Mesenchymal stem cell (in vitro differentiated cells and primary cell): ENCODE measurements at regions not wholly inside any gene's neighbourhood (a gene's known extent, or its start where the extent isn't known, plus 50 kb on each side); places are given as distances from the start of the nearest gene placed in this dataset.

ENCODE experiments used
- DNase-seq: peaks from one replicate; pipeline ENCODE4 v3.0.0-alpha.2; 2013
- H2AFZ ChIP-seq: one replicate; pipeline ENCODE4 v1.6.1; 2013; ENCODE audit warnings: low read depth, mild to moderate bottlenecking, control low read depth, inconsistent platforms, low read length, moderate library complexity
- H2AK5ac ChIP-seq: 2 replicates; pipeline ENCODE4 v1.6.1; 2013; ENCODE audit warnings: low read length, moderate library complexity, mild to moderate bottlenecking, inconsistent platforms; ENCODE audit not compliant: severe bottlenecking
- H2BK120ac ChIP-seq: one replicate; pipeline ENCODE4 v1.6.1; 2013; ENCODE audit warnings: low read depth, mild to moderate bottlenecking, inconsistent platforms, low read length, moderate library complexity
- H2BK12ac ChIP-seq, 2 experiments: one replicate each; pipeline ENCODE4 v1.6.1; 2013; ENCODE audit warnings: inconsistent platforms in 2 of 2, low read length in 2 of 2, mild to moderate bottlenecking in 2 of 2, moderate library complexity in 2 of 2, control low read depth in 1 of 2
- H2BK15ac ChIP-seq: one replicate; pipeline ENCODE4 v1.6.1; 2013; ENCODE audit warnings: mild to moderate bottlenecking, low read depth, inconsistent platforms; ENCODE audit not compliant: poor library complexity, severe bottlenecking
- H2BK5ac ChIP-seq: 2 replicates; pipeline ENCODE4 v1.6.1; 2013; ENCODE audit warnings: low read depth, mild to moderate bottlenecking, low read length, control low read depth, inconsistent platforms; ENCODE audit not compliant: poor library complexity, severe bottlenecking
- H3K14ac ChIP-seq, 2 experiments: one replicate each; pipeline ENCODE4 v1.6.1; 2013; ENCODE audit warnings: inconsistent platforms in 2 of 2, low read length in 2 of 2, control low read depth in 1 of 2, mild to moderate bottlenecking in 1 of 2, moderate library complexity in 1 of 2
- H3K18ac ChIP-seq, 2 experiments: one replicate each; pipeline ENCODE4 v1.6.1; 2013; ENCODE audit warnings: inconsistent platforms in 2 of 2, low read length in 2 of 2, control low read depth in 1 of 2, low read depth in 1 of 2, mild to moderate bottlenecking in 1 of 2
- H3K23ac ChIP-seq, 2 experiments: one replicate each; pipeline ENCODE4 v1.6.1; 2013; ENCODE audit warnings: inconsistent platforms in 2 of 2, low read length in 2 of 2, mild to moderate bottlenecking in 2 of 2, moderate library complexity in 2 of 2, control low read depth in 1 of 2
- H3K27ac ChIP-seq: 2 replicates; pipeline ENCODE4 v1.5.1; 2013; ENCODE audit warnings: mild to moderate bottlenecking, moderate library complexity, low read length, control low read depth, inconsistent platforms; ENCODE audit not compliant: poor library complexity, severe bottlenecking
- H3K27me3 ChIP-seq, 2 experiments: 2 replicates each; pipeline versions ENCODE4 v1.6.1 to v1.7.0; 2013; ENCODE audit warnings: low read length in 2 of 2, mild to moderate bottlenecking in 2 of 2, moderate library complexity in 2 of 2, control low read depth in 1 of 2, inconsistent platforms in 1 of 2; ENCODE audit not compliant: control insufficient read depth in 1 of 2, insufficient read depth in 1 of 2
- H3K36me3 ChIP-seq, 2 experiments: 2 replicates each; pipeline versions ENCODE4 v1.6.1 to v1.7.0; 2013; ENCODE audit warnings: low read length in 2 of 2, control low read depth in 1 of 2, inconsistent platforms in 1 of 2, low read depth in 1 of 2, mild to moderate bottlenecking in 1 of 2; ENCODE audit not compliant: insufficient read depth in 2 of 2, control insufficient read depth in 1 of 2
- H3K4ac ChIP-seq, 2 experiments: one replicate each; pipeline ENCODE4 v1.6.1; 2013; ENCODE audit warnings: inconsistent platforms in 2 of 2, low read length in 2 of 2, mild to moderate bottlenecking in 2 of 2, moderate library complexity in 2 of 2, control low read depth in 1 of 2, low read depth in 1 of 2
- H3K4me1 ChIP-seq: 2 replicates; pipeline ENCODE4 v1.6.1; 2013; ENCODE audit warnings: low read depth, low read length, control low read depth; ENCODE audit not compliant: control insufficient read depth, insufficient read depth
- H3K4me2 ChIP-seq: 2 replicates; pipeline ENCODE4 v1.6.1; 2013; ENCODE audit warnings: low read length, mild to moderate bottlenecking, inconsistent platforms; ENCODE audit not compliant: poor library complexity, severe bottlenecking
- H3K4me3 ChIP-seq, 2 experiments: 2 replicates each; pipeline versions ENCODE4 v1.5.1 to v1.7.0; 2013; ENCODE audit warnings: low read length in 2 of 2, mild to moderate bottlenecking in 2 of 2, control low read depth in 1 of 2, low read depth in 1 of 2; ENCODE audit not compliant: insufficient read depth in 1 of 2
- H3K79me1 ChIP-seq: replicated peaks from 2 replicates; pipeline ENCODE4 v1.6.1; 2013; ENCODE audit warnings: mild to moderate bottlenecking, control low read depth, low read length, inconsistent platforms; ENCODE audit not compliant: poor library complexity, severe bottlenecking
- H3K9ac ChIP-seq: 2 replicates; pipeline ENCODE4 v1.7.0; 2013; ENCODE audit warnings: mild to moderate bottlenecking, low read length, moderate library complexity
- H3K9me3 ChIP-seq: 2 replicates; pipeline ENCODE4 v1.7.0; 2013; ENCODE audit warnings: mild to moderate bottlenecking, low read length; ENCODE audit not compliant: control insufficient read depth
- H4K8ac ChIP-seq: one replicate; pipeline ENCODE4 v1.6.1; 2013; ENCODE audit warnings: inconsistent platforms, mild to moderate bottlenecking, low read length, moderate library complexity
- H4K91ac ChIP-seq: one replicate; pipeline ENCODE4 v1.6.1; 2013; ENCODE audit warnings: mild to moderate bottlenecking, low read length, inconsistent platforms
- WGBS: methylation state at CpG from one replicate; pipeline ENCODE4 v1.1.7; 2013; ENCODE audit warnings: mixed read lengths; 5-methylcytosine and 5-hydroxymethylcytosine counted together

- no peaks in the 10 kb centered on the region for H3K9me3 ChIP-seq
- H3K14ac ChIP-seq: no peak overlapping the region
- no peak overlapping the region for H3K9ac ChIP-seq
- H3K4me3 ChIP-seq: no peak overlapping the region
- no peak overlapping the region for H3K23ac ChIP-seq
- no peak overlapping the region for H2BK12ac ChIP-seq
- H3K4me2 ChIP-seq: no peak overlapping the region
- no peaks in the 10 kb centered on the region for H3K36me3 ChIP-seq
- H3K27ac ChIP-seq: no peak overlapping the region
- no peak overlapping the region for H2BK120ac ChIP-seq
- no peak overlapping the region for H4K8ac ChIP-seq
- no peaks in the 10 kb centered on the region for H3K4me1 ChIP-seq
- 84% methylated on average over 4 of the region's 4 CpGs for WGBS
- H2BK15ac ChIP-seq: no peak overlapping the region
- H3K79me1 ChIP-seq: no peaks in the 10 kb centered on the region
- no peak overlapping the region for H2AK5ac ChIP-seq
- H3K27me3 ChIP-seq: no peaks in the 10 kb centered on the region
- DNase-seq: no peak
- no peak overlapping the region for H4K91ac ChIP-seq
- H2BK5ac ChIP-seq: no peak overlapping the region
- no peak overlapping the region for H2AFZ ChIP-seq
- H3K4ac ChIP-seq: no peak overlapping the region
- peak overlapping the region; percentile 2 to 70 for H3K18ac ChIP-seq
Measured at GRCh38 chr2:12270876-12271588, 445.7 kb upstream of the TRIB2 start.

- Histone ChIP-seq H3K27ac (no peak overlapping the region), H3K4me2 (no peak overlapping the region), H3K9me3 (no peaks in the 10 kb centered on the region), H3K18ac (no peak overlapping the region), H3K4me1 (no peaks in the 10 kb centered on the region), H4K91ac (no peak overlapping the region), H2BK15ac (no peak overlapping the region), H3K9ac (no peak overlapping the region), H3K36me3 (no peaks in the 10 kb centered on the region), H3K4me3 (no peak overlapping the region), H3K79me1 (no peaks in the 10 kb centered on the region), H4K8ac (no peak overlapping the region), H2BK5ac (no peak overlapping the region), H2AFZ (no peak overlapping the region), H2AK5ac (no peak overlapping the region), H2BK120ac (no peak overlapping the region), H3K4ac (no peak overlapping the region), H3K23ac (no peak overlapping the region), H3K27me3 (no peaks in the 10 kb centered on the region), H2BK12ac (no peak overlapping the region), H3K14ac (no peak overlapping the region)
- no peak for DNase-seq
- WGBS: no CpG with 5 or more reads among the region's 1 CpG
Measured at GRCh38 chr2:12271589-12271984, 445.1 kb upstream of the TRIB2 start.

GRCh38 chr2:12273111-12273510 is 443.6 kb upstream of the TRIB2 start:
- Histone ChIP-seq H3K4me1 (no peaks in the 10 kb centered on the region), H3K27ac (no peak overlapping the region), H3K4ac (no peak overlapping the region)

GRCh38 chr2:12274591-12274990 is 442.1 kb upstream of the TRIB2 start:
- WGBS: 86% methylated on average over 1 of the region's 1 CpG
- Histone ChIP-seq H4K91ac (no peak overlapping the region), H3K4me2 (no peak overlapping the region), H3K9me3 (no peaks in the 10 kb centered on the region), H3K14ac (no peak overlapping the region), H3K27me3 (no peaks in the 10 kb centered on the region), H2BK5ac (no peak overlapping the region), H4K8ac (no peak overlapping the region), H2AK5ac (no peak overlapping the region), H2BK15ac (no peak overlapping the region), H3K4ac (no peak overlapping the region), H3K4me3 (no peak overlapping the region), H2BK12ac (no peak overlapping the region), H2AFZ (no peak overlapping the region), H3K4me1 (no peaks in the 10 kb centered on the region), H3K9ac (no peak overlapping the region), H3K36me3 (no peaks in the 10 kb centered on the region), H3K27ac (no peak overlapping the region), H3K23ac (no peak overlapping the region), H3K18ac (no peak overlapping the region), H2BK120ac (no peak overlapping the region), H3K79me1 (no peaks in the 10 kb centered on the region)
- no peak for DNase-seq

More at GRCh38 chr2:12273111-12273510, 443.6 kb upstream of the TRIB2 start:
- Histone ChIP-seq H2BK12ac (no peak overlapping the region), H3K27me3 (no peaks in the 10 kb centered on the region), H4K91ac (no peak overlapping the region), H3K4me3 (no peak overlapping the region), H2BK5ac (no peak overlapping the region), H3K23ac (no peak overlapping the region), H3K36me3 (no peaks in the 10 kb centered on the region), H3K9ac (no peak overlapping the region), H2BK120ac (no peak overlapping the region), H3K4me2 (no peak overlapping the region), H2AK5ac (no peak overlapping the region), H2BK15ac (no peak overlapping the region), H4K8ac (no peak overlapping the region), H3K9me3 (no peaks in the 10 kb centered on the region), H3K14ac (no peak overlapping the region), H2AFZ (no peak overlapping the region), H3K79me1 (no peaks in the 10 kb centered on the region), H3K18ac (no peak overlapping the region)
- no CpG with 5 or more reads among the region's 1 CpG for WGBS
- no peak for DNase-seq
